Lung (tissue), 11 donors: ENCODE measurements at regions not wholly inside any gene's neighbourhood (a gene's known extent, or its start where the extent isn't known, plus 50 kb on each side); places are given as distances from the start of the nearest gene placed in this dataset.

Experiments
- ATAC-seq: fragments of 200-7000 bp; cut with Tn5 transposase; one replicate; pipeline ENCODE4 v1.9.1; 2020; ENCODE audit warnings: moderate number of reproducible peaks; ENCODE audit not compliant: insufficient read depth, low FRiP score
- DNase-seq, 3 donors: peaks; one replicate each; pipeline ENCODE4 v3.0.0-alpha.2; 2013 to 2017
- H3K27ac ChIP-seq, 2 donors: one replicate each; pipeline ENCODE4 v1.5.1; 2013; ENCODE audit warnings: mild to moderate bottlenecking in 2 of 2, moderate library complexity in 2 of 2, control low read depth in 1 of 2, inconsistent platforms in 1 of 2, low read depth in 1 of 2, low read length in 1 of 2
- H3K27me3 ChIP-seq, 3 donors: one replicate each; pipeline ENCODE4 v1.5.1; 2013; ENCODE audit warnings: low read length in 2 of 3; ENCODE audit not compliant: control insufficient read depth in 3 of 3, insufficient read depth in 3 of 3
- H3K36me3 ChIP-seq, 4 donors: one replicate each; pipeline ENCODE4 v1.5.1; 2013; ENCODE audit warnings: low read length in 4 of 4, mild to moderate bottlenecking in 1 of 4, moderate library complexity in 1 of 4; ENCODE audit not compliant: control insufficient read depth in 4 of 4, insufficient read depth in 4 of 4
- H3K4me1 ChIP-seq, 5 donors: one replicate each; pipeline ENCODE4 v1.5.1; 2013; ENCODE audit warnings: low read length in 5 of 5, mild to moderate bottlenecking in 2 of 5, moderate library complexity in 1 of 5; ENCODE audit not compliant: control insufficient read depth in 5 of 5, insufficient read depth in 5 of 5
- H3K4me3 ChIP-seq: one replicate; pipeline ENCODE4 v1.5.1; 2013; ENCODE audit warnings: mild to moderate bottlenecking, control low read depth, moderate library complexity
- H3K9ac ChIP-seq, 2 donors: one replicate each; pipeline ENCODE4 v1.5.1; 2013; ENCODE audit warnings: low read length in 2 of 2, control low read depth in 1 of 2; ENCODE audit not compliant: insufficient read depth in 1 of 2
- H3K9me3 ChIP-seq, 4 donors: one replicate each; pipeline ENCODE4 v1.5.1; 2013; ENCODE audit warnings: low read length in 3 of 4, mild to moderate bottlenecking in 1 of 4, moderate library complexity in 1 of 4; ENCODE audit not compliant: control insufficient read depth in 4 of 4, insufficient read depth in 3 of 4
- CTCF ChIP-seq: IDR thresholded peaks from 2 replicates; pipeline ENCODE4 v1.5.1; 2012; ENCODE audit warnings: mild to moderate bottlenecking; ENCODE audit errors: control extremely low read depth, extremely low read depth
- WGBS, 2 donors: extraction: QIAGEN DNeasy Blood & Tissue Kit; methylation state at CpG; one replicate each; pipeline ENCODE4 v1.1.7; 2013; 5-methylcytosine and 5-hydroxymethylcytosine counted together
- donor health status: control.
- donor health status: control.
- donor health status: Bipolar disorder and iron deficiency.
- donor health status: healthy.
- donor health status: DM: yes; HTN: yes; CAD: no.

GRCh38 chrX:39591099-39591498, 506.7 kb downstream of the BCOR start:
- Histone ChIP-seq H3K36me3 (no peaks in the 10 kb centered on the region), H3K4me1 (no peaks in the 10 kb centered on the region), H3K9ac (no peak overlapping the region), H3K4me3 (no peak overlapping the region), H3K9me3 (peaks cover 0 to 3% (median 0%) of the 10 kb centered on the region in 4 donors), H3K27ac (no peak overlapping the region), H3K27me3 (peaks cover 0 to 9% (median 7%) of the 10 kb centered on the region in 3 donors)
- no peak for ATAC-seq
- no peak for TF ChIP-seq CTCF
- 70 to 85% methylated on average over 3 of the region's 3 CpGs for WGBS, 2 donors
- no peak for DNase-seq

GRCh38 chrX:39592776-39593175, 505.0 kb downstream of the BCOR start:
- Histone ChIP-seq H3K27ac (no peak overlapping the region), H3K4me3 (no peak overlapping the region), H3K36me3 (no peaks in the 10 kb centered on the region), H3K9me3 (peaks cover 0 to 4% (median 0%) of the 10 kb centered on the region in 4 donors), H3K9ac (no peak overlapping the region), H3K4me1 (no peaks in the 10 kb centered on the region), H3K27me3 (peaks cover 0 to 14% (median 7%) of the 10 kb centered on the region in 3 donors)
- ATAC-seq = no peak
- no peak for TF ChIP-seq CTCF
- peak in 1 of 3 donors; percentile 63 for DNase-seq

DNA sequence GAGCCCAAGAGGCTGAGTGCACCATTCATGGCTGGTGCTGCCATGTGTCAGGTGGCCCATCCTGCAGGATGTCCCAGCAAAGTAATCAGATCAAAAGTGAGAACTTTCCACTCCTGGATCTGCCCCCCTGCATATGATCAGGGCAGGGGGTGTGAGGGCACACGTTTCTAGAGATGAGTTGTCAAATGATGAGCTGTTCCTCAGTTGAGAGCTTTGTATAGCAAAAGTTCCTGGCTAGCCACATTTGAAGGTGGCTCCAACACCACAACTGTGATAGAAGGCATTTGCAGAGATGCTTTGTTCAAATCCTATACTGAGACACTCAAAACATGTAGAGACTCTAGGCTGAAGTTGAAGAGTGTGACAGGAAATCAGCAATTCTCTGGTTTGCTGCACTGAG, 501.8 kb downstream of the BCOR start:
- peaks cover 0 to 10% (median 4%) of the 10 kb centered on the region in 3 donors for H3K27me3 ChIP-seq
- ATAC-seq (no peak), DNase-seq (no peak)
- peaks cover 0 to 9% (median 0%) of the 10 kb centered on the region in 4 donors for H3K9me3 ChIP-seq
- H3K4me3 ChIP-seq = no peak overlapping the region
- no peak overlapping the region for H3K9ac ChIP-seq
- H3K4me1 ChIP-seq = no peaks in the 10 kb centered on the region
- WGBS, 2 donors = 40 to 82% methylated on average over 1 of the region's 1 CpG
- TF ChIP-seq CTCF = no peak
- H3K27ac ChIP-seq = no peak overlapping the region
- no peaks in the 10 kb centered on the region for H3K36me3 ChIP-seq

DNA sequence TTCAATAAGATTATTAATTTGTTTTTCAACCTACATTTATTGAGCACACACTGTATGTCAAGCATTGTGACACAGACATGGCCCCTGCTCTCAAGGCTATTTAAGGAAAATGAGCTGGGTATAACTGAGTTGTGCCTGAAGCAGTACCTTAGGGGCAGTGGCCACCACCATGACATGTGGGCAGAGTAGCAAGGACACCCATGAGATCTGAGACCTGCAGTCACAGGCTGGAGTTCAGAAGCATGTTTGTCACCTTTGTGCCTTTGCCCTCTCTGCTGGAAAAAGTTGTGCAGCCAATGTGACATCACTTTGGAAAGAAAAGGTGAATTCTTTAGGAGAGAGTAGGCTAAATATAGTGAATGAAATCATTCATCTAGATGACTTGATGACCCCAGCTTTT, 501.3 kb downstream of the BCOR start:
- H3K27ac ChIP-seq = no peak overlapping the region
- H3K9ac ChIP-seq = no peak overlapping the region
- no peaks in the 10 kb centered on the region for H3K4me1 ChIP-seq
- ATAC-seq = no peak
- H3K9me3 ChIP-seq = peaks cover 0 to 9% (median 0%) of the 10 kb centered on the region in 4 donors
- H3K36me3 ChIP-seq = no peaks in the 10 kb centered on the region
- no peak for TF ChIP-seq CTCF
- H3K4me3 ChIP-seq = no peak overlapping the region
- no peak for DNase-seq
- H3K27me3 ChIP-seq = peaks cover 0 to 10% (median 4%) of the 10 kb centered on the region in 3 donors
